ENCODE measurements at regions not wholly inside any gene's neighbourhood (a gene's known extent, or its start where the extent isn't known, plus 50 kb on each side); places are given as distances from the start of the nearest gene placed in this dataset.

- no peaks in the 10 kb centered on the region for H3K27me3 ChIP-seq (ENCODE audit: insufficient read depth, insufficient read length)
- no peak overlapping the region for H3K4me3 ChIP-seq (ENCODE audit: insufficient read length, low read depth)
- H3K9me3 ChIP-seq (ENCODE audit: insufficient read depth, low read length), result no peaks in the 10 kb centered on the region; the same call in 1 of the 2 replicates
- no peak for TF ChIP-seq SUZ12 (IDR thresholded peaks at IDR 0.05; ENCODE audit: extremely low read depth, insufficient read depth, insufficient read length)
- TF ChIP-seq YY1 (IDR thresholded peaks at IDR 0.05; ENCODE audit: insufficient read depth, insufficient read length), result no peak
- no peak for TF ChIP-seq ZNF274 (IDR thresholded peaks at IDR 0.05; ENCODE audit: low read depth, low read length)
- H3K4me1 ChIP-seq (ENCODE audit: insufficient read depth, insufficient read length), result no peaks in the 10 kb centered on the region
- H3K36me3 ChIP-seq (ENCODE audit: insufficient read depth, insufficient read length, low read length), result no peaks in the 10 kb centered on the region
- no peak for DNase-seq (ENCODE audit: low read depth, low spot score)
- H3K9ac ChIP-seq (ENCODE audit: insufficient read length, low read depth), result no peak overlapping the region
Observed at GRCh38 chr6:142009647-142010046, 123.1 kb upstream of the GJE1 start.

DNA sequence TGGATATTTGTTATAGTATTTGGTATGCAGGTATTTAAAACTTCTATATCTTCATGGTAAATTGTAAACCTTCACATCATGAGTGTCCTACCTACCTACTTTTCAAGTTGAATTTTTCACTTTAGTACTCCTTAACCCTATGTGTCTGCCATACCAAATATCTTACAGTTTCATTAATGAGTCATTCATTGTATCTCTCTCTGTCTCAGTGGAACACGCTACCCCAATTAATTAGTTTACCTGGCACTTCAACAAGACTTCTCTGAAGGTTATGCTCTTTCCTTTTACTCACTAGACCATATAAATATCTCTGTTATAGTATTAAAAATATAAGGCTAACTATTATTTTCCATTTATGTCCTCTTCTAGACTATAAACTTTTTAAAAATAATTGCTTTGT is 123.9 kb upstream of the GJE1 start:
- TF ChIP-seq ZNF274 (IDR thresholded peaks at IDR 0.05; ENCODE audit: low read depth, low read length) (no peak), SUZ12 (IDR thresholded peaks at IDR 0.05; ENCODE audit: extremely low read depth, insufficient read depth, insufficient read length) (no peak), YY1 (IDR thresholded peaks at IDR 0.05; ENCODE audit: insufficient read depth, insufficient read length) (no peak)
- Histone ChIP-seq H3K9me3 (ENCODE audit: insufficient read depth, low read length) (no peaks in the 10 kb centered on the region; the same call in 1 of the 2 replicates), H3K36me3 (ENCODE audit: insufficient read depth, insufficient read length, low read length) (no peaks in the 10 kb centered on the region), H3K4me1 (ENCODE audit: insufficient read depth, insufficient read length) (no peaks in the 10 kb centered on the region), H3K27me3 (ENCODE audit: insufficient read depth, insufficient read length) (no peaks in the 10 kb centered on the region), H3K4me3 (ENCODE audit: insufficient read length, low read depth) (no peak overlapping the region), H3K9ac (ENCODE audit: insufficient read length, low read depth) (no peak overlapping the region)
- no peak for DNase-seq (ENCODE audit: low read depth, low spot score)

GRCh38 chr6:142008016-142008735 is 124.5 kb upstream of the GJE1 start:
- Histone ChIP-seq H3K4me1 (ENCODE audit: insufficient read depth, insufficient read length) (no peaks in the 10 kb centered on the region), H3K4me3 (ENCODE audit: insufficient read length, low read depth) (no peak overlapping the region), H3K36me3 (ENCODE audit: insufficient read depth, insufficient read length, low read length) (no peaks in the 10 kb centered on the region), H3K27me3 (ENCODE audit: insufficient read depth, insufficient read length) (no peaks in the 10 kb centered on the region), H3K9ac (ENCODE audit: insufficient read length, low read depth) (no peak overlapping the region), H3K9me3 (ENCODE audit: insufficient read depth, low read length) (no peaks in the 10 kb centered on the region; the same call in 1 of the 2 replicates)
- DNase-seq (ENCODE audit: low read depth, low spot score), result no peak
- TF ChIP-seq ZNF274 (IDR thresholded peaks at IDR 0.05; ENCODE audit: low read depth, low read length) (no peak), YY1 (IDR thresholded peaks at IDR 0.05; ENCODE audit: insufficient read depth, insufficient read length) (no peak), SUZ12 (IDR thresholded peaks at IDR 0.05; ENCODE audit: extremely low read depth, insufficient read depth, insufficient read length) (no peak)

GRCh38 chr6:142005021-142005420 is 127.7 kb upstream of the GJE1 start:
- H3K4me1 ChIP-seq (ENCODE audit: insufficient read depth, insufficient read length), result no peaks in the 10 kb centered on the region
- no peak for DNase-seq (ENCODE audit: low read depth, low spot score)
- H3K27me3 ChIP-seq (ENCODE audit: insufficient read depth, insufficient read length), result no peaks in the 10 kb centered on the region
- no peak for TF ChIP-seq SUZ12 (IDR thresholded peaks at IDR 0.05; ENCODE audit: extremely low read depth, insufficient read depth, insufficient read length)
- no peak for TF ChIP-seq ZNF274 (IDR thresholded peaks at IDR 0.05; ENCODE audit: low read depth, low read length)
- no peak for TF ChIP-seq YY1 (IDR thresholded peaks at IDR 0.05; ENCODE audit: insufficient read depth, insufficient read length)
- H3K9me3 ChIP-seq (ENCODE audit: insufficient read depth, low read length), result no peaks in the 10 kb centered on the region; the same call in 1 of the 2 replicates
- no peak overlapping the region for H3K4me3 ChIP-seq (ENCODE audit: insufficient read length, low read depth)
- H3K9ac ChIP-seq (ENCODE audit: insufficient read length, low read depth), result no peak overlapping the region
- H3K36me3 ChIP-seq (ENCODE audit: insufficient read depth, insufficient read length, low read length), result no peaks in the 10 kb centered on the region

DNA sequence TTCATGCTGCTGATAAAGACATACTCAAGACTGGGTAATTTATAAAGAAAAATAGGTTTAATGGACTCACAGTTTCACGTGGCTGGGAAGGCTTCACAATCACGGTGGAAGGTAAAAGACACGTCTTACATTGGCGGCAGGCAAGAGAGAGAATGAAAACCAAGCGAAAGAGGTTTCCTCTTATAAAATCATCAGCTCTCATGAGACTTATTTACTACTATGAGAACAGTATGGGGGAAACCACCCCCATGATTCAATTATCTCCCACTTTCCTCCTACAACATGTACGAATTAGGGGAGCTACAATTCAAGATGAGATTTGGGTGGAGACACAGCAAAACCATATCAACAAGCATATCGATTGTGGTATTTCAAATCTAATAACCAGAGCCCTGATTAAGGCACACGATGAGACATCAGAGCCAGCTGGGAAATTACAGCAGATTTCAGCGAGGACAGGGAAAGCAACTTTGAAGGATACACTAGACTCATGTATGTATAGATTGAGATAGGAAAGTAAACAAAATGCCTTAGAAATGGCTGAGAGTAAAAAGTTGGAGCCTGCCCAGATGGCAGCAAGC is 129.8 kb upstream of the GJE1 start:
- H3K9me3 ChIP-seq (ENCODE audit: insufficient read depth, low read length), result no peaks in the 10 kb centered on the region
- no peak for DNase-seq (ENCODE audit: low read depth, low spot score)
- no peak overlapping the region for H3K9ac ChIP-seq (ENCODE audit: insufficient read length, low read depth)
- H3K36me3 ChIP-seq (ENCODE audit: insufficient read depth, insufficient read length, low read length), result no peaks in the 10 kb centered on the region
- no peaks in the 10 kb centered on the region for H3K4me1 ChIP-seq (ENCODE audit: insufficient read depth, insufficient read length)
- no peak for TF ChIP-seq SUZ12 (IDR thresholded peaks at IDR 0.05; ENCODE audit: extremely low read depth, insufficient read depth, insufficient read length)
- no peak for TF ChIP-seq YY1 (IDR thresholded peaks at IDR 0.05; ENCODE audit: insufficient read depth, insufficient read length)
- TF ChIP-seq ZNF274 (IDR thresholded peaks at IDR 0.05; ENCODE audit: low read depth, low read length), result no peak
- no peak overlapping the region for H3K4me3 ChIP-seq (ENCODE audit: insufficient read length, low read depth)
- H3K27me3 ChIP-seq (ENCODE audit: insufficient read depth, insufficient read length), result no peaks in the 10 kb centered on the region

- no peaks in the 10 kb centered on the region for H3K4me1 ChIP-seq (ENCODE audit: insufficient read depth, insufficient read length)
- no peaks in the 10 kb centered on the region for H3K9me3 ChIP-seq (ENCODE audit: insufficient read depth, low read length)
- TF ChIP-seq SUZ12 (IDR thresholded peaks at IDR 0.05; ENCODE audit: extremely low read depth, insufficient read depth, insufficient read length), result no peak
- TF ChIP-seq YY1 (IDR thresholded peaks at IDR 0.05; ENCODE audit: insufficient read depth, insufficient read length), result no peak
- no peak for TF ChIP-seq ZNF274 (IDR thresholded peaks at IDR 0.05; ENCODE audit: low read depth, low read length)
- H3K9ac ChIP-seq (ENCODE audit: insufficient read length, low read depth), result no peak overlapping the region
- no peaks in the 10 kb centered on the region for H3K27me3 ChIP-seq (ENCODE audit: insufficient read depth, insufficient read length)
- H3K4me3 ChIP-seq (ENCODE audit: insufficient read length, low read depth), result no peak overlapping the region
- no peaks in the 10 kb centered on the region for H3K36me3 ChIP-seq (ENCODE audit: insufficient read depth, insufficient read length, low read length)
- DNase-seq (ENCODE audit: low read depth, low spot score), result no peak
Observed at GRCh38 chr6:141996823-141997222, 135.9 kb upstream of the GJE1 start.

GRCh38 chr6:141992109-141992508 is 140.6 kb upstream of the GJE1 start:
- Histone ChIP-seq H3K9ac (ENCODE audit: insufficient read length, low read depth) (no peak overlapping the region), H3K9me3 (ENCODE audit: insufficient read depth, low read length) (no peaks in the 10 kb centered on the region), H3K36me3 (ENCODE audit: insufficient read depth, insufficient read length, low read length) (no peaks in the 10 kb centered on the region), H3K4me3 (ENCODE audit: insufficient read length, low read depth) (no peak overlapping the region), H3K27me3 (ENCODE audit: insufficient read depth, insufficient read length) (no peaks in the 10 kb centered on the region), H3K4me1 (ENCODE audit: insufficient read depth, insufficient read length) (no peaks in the 10 kb centered on the region)
- TF ChIP-seq SUZ12 (IDR thresholded peaks at IDR 0.05; ENCODE audit: extremely low read depth, insufficient read depth, insufficient read length), result no peak
- no peak for TF ChIP-seq YY1 (IDR thresholded peaks at IDR 0.05; ENCODE audit: insufficient read depth, insufficient read length)
- no peak for TF ChIP-seq ZNF274 (IDR thresholded peaks at IDR 0.05; ENCODE audit: low read depth, low read length)
- no peak for DNase-seq (ENCODE audit: low read depth, low spot score)
